Mesothelial cell of epicardium (in vitro differentiated cells): ENCODE measurements at regions not wholly inside any gene's neighbourhood (a gene's known extent, or its start where the extent isn't known, plus 50 kb on each side); places are given as distances from the start of the nearest gene placed in this dataset.

Experiments used
- DNase-seq, 2 experiments: peaks; one replicate each; pipeline ENCODE4 v3.0.0; 2021; ENCODE audit warnings: low spot score in 2 of 2; ENCODE audit not compliant: unreplicated experiment in 2 of 2
- H3K27ac Mint-ChIP-seq: 2 replicates; pipeline ENCODE4 v1.8.0; 2021; ENCODE audit warnings: mixed read lengths
- H3K27me3 Mint-ChIP-seq: 2 replicates; pipeline ENCODE4 v1.8.0; 2021; ENCODE audit warnings: low read depth, mixed read lengths
- H3K36me3 Mint-ChIP-seq: 2 replicates; pipeline ENCODE4 v1.8.0; 2021; ENCODE audit warnings: mixed read lengths
- H3K4me1 Mint-ChIP-seq: 2 replicates; pipeline ENCODE4 v1.8.0; 2021; ENCODE audit warnings: mixed read lengths
- H3K4me3 Mint-ChIP-seq: 2 replicates; pipeline ENCODE4 v1.8.0; 2021; ENCODE audit warnings: mild to moderate bottlenecking, moderate library complexity, mixed read lengths
- H3K9me3 Mint-ChIP-seq: 2 replicates; pipeline ENCODE4 v1.8.0; 2021; ENCODE audit warnings: mixed read lengths
- CTCF ChIP-seq: fragments of 200-600 bp; sonication (generic); IDR thresholded peaks from one replicate; pipeline ENCODE4 v1.5.0; 2021; ENCODE audit warnings: antibody characterized with exemption; ENCODE audit not compliant: unreplicated experiment

GRCh38 chr9:26264709-26265601, 586.7 kb upstream of the TUSC1 start:
- no peak for TF ChIP-seq CTCF
- H3K4me3 Mint-ChIP-seq: no peak overlapping the region
- no peak overlapping the region for H3K27ac Mint-ChIP-seq
- H3K27me3 Mint-ChIP-seq: no peaks in the 10 kb centered on the region
- peaks cover 2% of the 10 kb centered on the region for H3K36me3 Mint-ChIP-seq
- H3K9me3 Mint-ChIP-seq: peaks cover 14% of the 10 kb centered on the region
- peaks cover 9% of the 10 kb centered on the region for H3K4me1 Mint-ChIP-seq
- DNase-seq: no peak

GRCh38 chr9:26263478-26263877, 585.2 kb upstream of the TUSC1 start:
- Mint-ChIP-seq H3K27me3 (no peaks in the 10 kb centered on the region), H3K27ac (no peak overlapping the region), H3K9me3 (peaks cover 14% of the 10 kb centered on the region), H3K4me3 (no peak overlapping the region), H3K4me1 (peaks cover 11% of the 10 kb centered on the region), H3K36me3 (peaks cover 2% of the 10 kb centered on the region)
- DNase-seq: no peak
- no peak for TF ChIP-seq CTCF

GRCh38 chr9:26262421-26263107, 584.3 kb upstream of the TUSC1 start:
- Mint-ChIP-seq H3K27me3 (no peaks in the 10 kb centered on the region), H3K27ac (no peak overlapping the region), H3K9me3 (peaks cover 14% of the 10 kb centered on the region), H3K4me3 (no peak overlapping the region), H3K4me1 (peaks cover 11% of the 10 kb centered on the region), H3K36me3 (peaks cover 2% of the 10 kb centered on the region)
- DNase-seq: no peak
- no peak for TF ChIP-seq CTCF

- H3K4me1 Mint-ChIP-seq: peaks cover 11% of the 10 kb centered on the region
- H3K36me3 Mint-ChIP-seq: peaks cover 2% of the 10 kb centered on the region
- no peak for TF ChIP-seq CTCF
- H3K9me3 Mint-ChIP-seq: peaks cover 14% of the 10 kb centered on the region
- no peak overlapping the region for H3K4me3 Mint-ChIP-seq
- H3K27me3 Mint-ChIP-seq: no peaks in the 10 kb centered on the region
- peak overlapping the region; percentile 64 for H3K27ac Mint-ChIP-seq
- DNase-seq: no peak
Observed at GRCh38 chr9:26261503-26262330, 583.5 kb upstream of the TUSC1 start.

GRCh38 chr9:26260238-26260637, 582.0 kb upstream of the TUSC1 start:
- no peaks in the 10 kb centered on the region for H3K27me3 Mint-ChIP-seq
- DNase-seq: no peak
- H3K36me3 Mint-ChIP-seq: peaks cover 2% of the 10 kb centered on the region
- H3K4me1 Mint-ChIP-seq: peaks cover 11% of the 10 kb centered on the region
- H3K4me3 Mint-ChIP-seq: no peak overlapping the region
- peaks cover 12% of the 10 kb centered on the region for H3K9me3 Mint-ChIP-seq
- H3K27ac Mint-ChIP-seq: no peak overlapping the region
- no peak for TF ChIP-seq CTCF
